Caki2 (cell line): ENCODE measurements at regions not wholly inside any gene's neighbourhood (a gene's known extent, or its start where the extent isn't known, plus 50 kb on each side); places are given as distances from the start of the nearest gene placed in this dataset.
"Not testable (repeated sequence)": the region's sequence is repeated elsewhere in the genome, so short reads cannot be mapped to it uniquely, and the experiment has no call there.

Source experiments
- DNase-seq: peaks from one replicate; pipeline ENCODE4 v3.0.0-alpha.2; 2015; ENCODE audit warnings: low read depth
- in situ Hi-C: cut with HindIII; loops from 2 replicates; pipeline ENCODE4 v1.10.0; 2016; ENCODE audit warnings: low sequenced_read_pairs, low pct_unique_long_range_greater_than_20kb, mixed read lengths

DNA sequence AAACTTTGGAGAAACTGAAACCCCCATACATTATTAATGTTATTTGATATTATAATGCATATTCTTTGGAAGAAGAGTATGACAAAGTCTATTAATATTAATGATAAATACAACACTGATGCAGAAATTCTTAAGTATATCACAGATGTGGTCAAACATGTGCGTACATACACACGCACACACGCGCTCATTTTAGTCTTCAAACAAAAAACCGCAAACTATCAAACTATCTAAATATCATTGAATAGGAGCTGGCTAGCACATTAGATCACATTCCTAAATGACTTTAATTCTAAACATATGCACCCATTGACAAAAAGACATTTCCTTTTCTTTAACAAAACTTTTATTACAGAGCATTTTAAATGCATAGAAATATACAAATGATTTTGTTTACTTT lies 872.7 kb downstream of the SLC16A7 start:
- in situ Hi-C loops, result no loop called here
- no peak for DNase-seq

GRCh38 chr12:60475825-60476224 lies 880.0 kb downstream of the SLC16A7 start:
- no peak for DNase-seq

GRCh38 chr12:60487284-60487683 lies 891.5 kb downstream of the SLC16A7 start:
- DNase-seq, result no peak
- in situ Hi-C loops, result no loop called here

More at GRCh38 chr12:60475825-60476224, 880.0 kb downstream of the SLC16A7 start:
- in situ Hi-C loops, result no loop called here

GRCh38 chr12:60489071-60489470 lies 893.2 kb downstream of the SLC16A7 start:
- in situ Hi-C loops, result no loop called here
- no peak for DNase-seq

DNA sequence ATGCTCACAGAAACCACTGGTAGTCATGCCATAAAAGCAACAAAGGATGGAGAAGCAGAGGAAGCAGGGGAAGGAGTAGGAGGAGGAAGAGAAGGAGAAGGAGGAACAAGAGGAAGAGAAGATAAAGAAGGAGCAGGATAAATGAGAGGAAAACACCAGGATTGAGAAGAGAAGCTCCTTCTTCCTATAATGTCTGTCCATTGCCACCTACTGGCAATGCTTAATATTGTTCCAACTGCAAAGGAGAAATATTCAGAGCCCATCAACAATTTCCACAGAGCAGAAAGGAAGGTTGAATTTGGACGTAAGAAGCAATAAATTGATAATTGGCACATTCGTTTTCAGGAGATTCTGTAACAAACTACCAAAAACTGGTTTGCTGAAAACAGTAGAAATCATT lies 898.4 kb downstream of the SLC16A7 start:
- in situ Hi-C loops, result no loop called here
- DNase-seq, result peak; percentile 58

DNA sequence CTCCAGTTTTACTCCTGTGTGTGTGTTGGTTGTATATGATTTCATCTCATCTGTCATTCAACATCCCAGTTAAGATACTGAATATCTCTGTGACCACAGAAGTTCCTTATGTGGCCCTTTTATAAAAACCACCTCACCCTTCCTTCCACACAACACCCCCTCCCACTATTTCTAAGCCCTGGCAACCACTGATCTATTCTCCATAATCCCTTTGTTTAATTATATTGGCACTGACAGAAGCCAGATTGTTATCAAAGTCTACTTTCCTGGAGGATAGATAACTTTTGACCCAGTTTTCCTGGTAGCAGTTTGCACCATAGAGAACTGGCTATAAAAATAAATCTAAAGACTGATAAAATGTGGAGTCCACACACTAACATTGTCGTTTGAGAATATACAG lies 902.8 kb downstream of the SLC16A7 start:
- no peak for DNase-seq
- in situ Hi-C loops, result no loop called here

DNA sequence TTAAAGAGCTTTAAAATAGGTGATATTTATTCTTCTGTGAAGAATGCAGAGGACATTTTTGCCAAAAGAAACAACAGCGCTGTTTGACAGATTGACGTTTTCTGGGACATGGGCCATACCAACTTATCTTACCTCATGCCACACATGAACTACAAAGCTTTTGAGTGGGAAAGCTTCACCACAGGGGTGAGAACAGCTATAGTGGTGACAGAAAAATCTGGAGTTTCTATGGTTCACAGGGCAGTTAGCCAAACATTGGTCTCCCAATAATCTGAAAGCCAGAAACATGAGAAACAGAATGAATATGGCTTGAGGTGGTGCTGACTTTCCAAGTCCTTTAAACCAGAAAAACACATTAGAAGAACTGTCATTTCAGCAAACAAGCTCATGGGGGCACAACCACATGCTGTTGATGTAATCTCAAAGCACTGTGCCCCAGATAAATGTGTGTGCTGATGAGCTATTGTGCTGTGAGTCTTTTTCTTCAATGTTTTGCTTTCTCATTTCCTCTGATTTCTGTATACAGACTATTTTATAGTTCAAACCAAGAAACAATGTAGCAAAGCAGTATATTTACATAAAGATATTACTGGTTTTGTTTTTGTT lies 905.4 kb downstream of the SLC16A7 start:
- DNase-seq, result peak; percentile 22
- in situ Hi-C loops, result no loop called here

- in situ Hi-C loops, result no loop called here
These were observed 927.0 kb downstream of the SLC16A7 start for GRCh38 chr12:60522684-60523400.

DNA sequence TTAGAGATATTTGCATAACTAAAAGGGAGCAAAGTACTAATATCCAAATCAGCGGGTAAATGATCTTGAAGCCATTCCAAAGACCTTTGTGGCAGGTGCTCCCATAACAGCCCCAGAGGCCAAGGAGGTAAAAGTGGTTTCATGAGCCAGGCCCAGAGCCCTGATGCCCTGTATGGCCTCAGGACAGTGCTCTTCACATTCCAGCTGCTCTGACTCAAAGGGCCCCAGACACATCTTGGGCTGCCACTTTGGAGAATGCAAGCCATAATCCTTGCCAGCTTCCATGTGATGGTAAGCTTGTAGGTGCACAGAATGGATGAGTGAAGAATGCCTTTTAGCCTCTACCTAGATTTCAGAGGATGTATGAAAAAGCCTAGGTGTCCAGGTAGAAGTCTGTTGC lies 933.4 kb downstream of the SLC16A7 start:
- DNase-seq, result no peak
- in situ Hi-C loops, result no loop called here

More at GRCh38 chr12:60522684-60523400, 927.0 kb downstream of the SLC16A7 start:
- no peak for DNase-seq

- DNase-seq, result no peak
- in situ Hi-C loops, result no loop called here
These were observed 933.9 kb downstream of the SLC16A7 start for GRCh38 chr12:60529723-60530122.

GRCh38 chr12:60535363-60535762 lies 939.5 kb downstream of the SLC16A7 start:
- in situ Hi-C loops, result no loop called here

GRCh38 chr12:60539592-60539991 lies 943.8 kb downstream of the SLC16A7 start:
- in situ Hi-C loops, result no loop called here
- DNase-seq, result no peak

More at GRCh38 chr12:60535363-60535762, 939.5 kb downstream of the SLC16A7 start:
- no peak for DNase-seq

GRCh38 chr12:60568914-60569313 lies 973.1 kb downstream of the SLC16A7 start:
- no peak for DNase-seq
- in situ Hi-C loops, result no loop called here

DNA sequence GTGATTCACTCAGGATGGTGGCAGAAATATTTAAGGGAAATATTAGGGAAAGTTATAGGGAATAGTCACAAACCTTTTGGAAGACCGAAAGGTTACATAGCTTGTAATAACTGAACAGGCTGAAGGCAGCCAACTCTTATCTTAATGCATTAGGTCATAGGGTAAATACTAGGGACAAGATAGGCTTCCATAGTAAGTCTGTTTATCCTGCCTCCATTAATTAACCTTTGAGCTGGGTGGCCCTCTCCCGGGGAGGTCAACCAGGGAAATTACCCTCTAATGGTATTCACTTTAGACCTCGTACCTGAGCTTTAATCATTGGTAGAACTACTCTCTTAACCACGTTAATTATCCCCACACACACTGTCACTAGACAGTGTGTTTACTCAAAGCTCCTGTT lies 981.8 kb downstream of the SLC16A7 start:
- no peak for DNase-seq
- in situ Hi-C loops, result no loop called here

DNA sequence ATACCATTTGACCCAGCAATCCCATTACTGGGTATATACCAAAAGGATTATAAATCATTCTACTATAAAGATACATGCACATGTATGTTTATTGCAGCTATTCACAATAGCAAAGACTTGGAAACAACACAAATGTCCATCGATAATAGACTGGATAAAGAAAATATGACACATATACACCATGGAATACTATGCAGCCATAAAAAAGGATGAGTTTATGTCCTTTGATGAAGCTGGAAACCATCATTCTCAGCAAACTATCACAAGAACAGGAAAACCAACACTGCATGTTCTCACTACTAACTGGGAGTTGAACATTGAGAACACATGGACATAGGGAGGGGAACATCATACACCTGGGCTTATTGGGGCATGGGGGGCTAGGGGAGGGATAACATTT lies 991.8 kb downstream of the SLC16A7 start:
- in situ Hi-C loops, DNase-seq: not testable (repeated sequence)

DNA sequence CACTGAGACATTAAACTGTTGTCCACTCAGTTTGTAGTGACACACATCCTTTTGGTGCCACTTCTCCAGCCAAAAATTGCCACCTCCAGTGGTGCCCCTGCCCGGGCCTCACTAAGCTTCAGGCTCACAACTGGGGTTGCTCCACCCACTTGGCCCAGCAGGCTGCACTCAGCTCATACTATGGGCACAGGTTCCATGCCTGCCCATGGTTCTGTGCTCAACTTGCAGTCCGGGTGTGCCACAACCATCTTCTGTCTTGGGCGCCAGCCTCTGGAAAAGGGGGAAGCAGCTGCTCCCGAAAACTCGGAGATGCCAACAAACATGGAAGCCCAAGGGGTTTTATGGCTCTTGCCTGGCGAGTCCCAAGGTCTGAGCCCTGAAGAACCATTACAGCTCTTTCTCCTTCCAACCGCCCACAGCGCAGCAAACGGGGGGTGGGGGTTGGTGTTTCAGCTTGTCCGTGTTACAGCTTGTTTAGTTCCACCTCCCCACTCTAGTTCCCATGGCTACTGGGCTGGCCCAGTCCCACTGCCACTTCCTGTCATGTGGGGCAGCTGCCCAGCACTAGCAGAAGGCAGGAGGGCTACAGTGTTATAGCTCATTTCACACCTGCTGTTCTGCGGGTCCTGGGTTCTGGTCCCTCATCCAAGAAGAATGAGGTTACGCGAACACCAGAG lies 998.3 kb downstream of the SLC16A7 start:
- DNase-seq, result no peak

DNA sequence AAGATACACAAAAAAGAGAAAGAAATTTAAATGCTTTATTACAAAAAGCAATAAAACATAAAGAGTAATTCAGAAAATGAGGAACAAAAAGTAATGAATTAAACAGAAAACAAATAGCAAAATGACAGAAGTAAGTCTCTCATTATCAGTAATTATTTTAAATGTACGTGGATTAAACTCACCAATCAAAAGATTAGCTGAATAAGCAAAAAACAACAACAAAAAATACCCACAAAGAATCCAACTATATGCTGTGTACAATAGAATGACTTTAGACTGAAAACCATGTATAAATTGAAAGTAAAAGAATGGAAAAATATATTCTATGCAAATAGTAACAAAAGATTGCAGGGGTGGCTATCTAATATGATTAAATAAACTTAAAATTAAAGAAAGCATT lies 1006.8 kb downstream of the SLC16A7 start:
- in situ Hi-C loops, result no loop called here
- no peak for DNase-seq

More for the DNA sequence above, 998.3 kb downstream of the SLC16A7 start:
- in situ Hi-C loops, result no loop called here

- DNase-seq, result not testable (repeated sequence)
These were observed 1007.6 kb downstream of the SLC16A7 start for GRCh38 chr12:60603475-60603874.

DNA sequence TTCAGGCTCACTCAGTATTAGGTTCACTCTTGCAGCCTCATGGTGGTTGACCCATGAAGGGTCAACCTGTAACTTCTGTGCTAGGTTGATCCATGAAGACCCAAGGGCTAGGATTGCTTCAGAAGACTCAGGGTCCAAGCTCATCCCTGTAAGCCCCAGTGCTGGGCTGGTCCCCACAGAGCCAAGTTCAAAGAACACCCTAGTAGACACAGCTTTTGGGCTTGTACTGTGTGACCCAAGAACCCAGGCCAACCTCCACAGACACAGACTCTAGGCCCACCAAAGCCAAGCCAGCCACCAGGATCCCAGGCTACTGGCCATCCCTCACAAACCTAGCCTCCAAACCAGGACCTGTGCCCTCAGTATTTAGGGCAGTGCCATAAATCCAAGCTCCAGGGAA lies 1020.6 kb downstream of the SLC16A7 start:
- in situ Hi-C loops, result no loop called here
- no peak for DNase-seq

More at GRCh38 chr12:60603475-60603874, 1007.6 kb downstream of the SLC16A7 start:
- in situ Hi-C loops, result not testable (repeated sequence)
